IPS DF 6.9 (cell line): ENCODE measurements at regions not wholly inside any gene's neighbourhood (a gene's known extent, or its start where the extent isn't known, plus 50 kb on each side); places are given as distances from the start of the nearest gene placed in this dataset.

Experiments used
- DNase-seq: peaks from one replicate; pipeline ENCODE4 v3.0.0-alpha.2; 2013; ENCODE audit warnings: low read depth, low spot score
- H3K27ac ChIP-seq: one replicate; pipeline ENCODE4 v1.5.1; 2013; ENCODE audit warnings: low read length, control low read depth
- H3K27me3 ChIP-seq: 2 replicates; pipeline ENCODE4 v1.6.1; 2013; ENCODE audit warnings: mild to moderate bottlenecking, low read length; ENCODE audit not compliant: control insufficient read depth, insufficient read depth
- H3K36me3 ChIP-seq: 2 replicates; pipeline ENCODE4 v1.6.1; 2013; ENCODE audit warnings: low read length; ENCODE audit not compliant: control insufficient read depth, insufficient read depth
- H3K4me1 ChIP-seq: 2 replicates; pipeline ENCODE4 v1.6.1; 2013; ENCODE audit warnings: low read length; ENCODE audit not compliant: control insufficient read depth, insufficient read depth
- H3K4me3 ChIP-seq: 2 replicates; pipeline ENCODE4 v1.5.1; 2013; ENCODE audit warnings: mild to moderate bottlenecking, low read length
- H3K9me3 ChIP-seq: 2 replicates; pipeline ENCODE4 v1.6.1; 2013; ENCODE audit warnings: low read length, inconsistent platforms; ENCODE audit not compliant: control insufficient read depth, insufficient read depth
- WGBS: extraction: QIAGEN DNeasy Blood & Tissue Kit; methylation state at CpG from one replicate; pipeline ENCODE4 v1.1.7; 2013; ENCODE audit warnings: mixed read lengths, missing lambda C conversion rate; ENCODE audit not compliant: insufficient read length, insufficient coverage; 5-methylcytosine and 5-hydroxymethylcytosine counted together

- no CpG with 5 or more reads among the region's 1 CpG for WGBS
- H3K27ac ChIP-seq, result no peak overlapping the region
- H3K4me1 ChIP-seq, result no peaks in the 10 kb centered on the region
- H3K27me3 ChIP-seq, result no peaks in the 10 kb centered on the region
- no peak for DNase-seq
- H3K4me3 ChIP-seq, result no peak overlapping the region
- no peaks in the 10 kb centered on the region for H3K36me3 ChIP-seq
- H3K9me3 ChIP-seq, result no peaks in the 10 kb centered on the region
Measured at GRCh38 chr18:28875059-28875458, 698.1 kb upstream of the CDH2 start.

- H3K4me1 ChIP-seq, result no peaks in the 10 kb centered on the region
- no peak overlapping the region for H3K27ac ChIP-seq
- WGBS, result no CpG with 5 or more reads among the region's 2 CpGs
- H3K27me3 ChIP-seq, result no peaks in the 10 kb centered on the region
- H3K36me3 ChIP-seq, result no peaks in the 10 kb centered on the region
- no peak for DNase-seq
- H3K4me3 ChIP-seq, result no peak overlapping the region
- no peaks in the 10 kb centered on the region for H3K9me3 ChIP-seq
Measured at GRCh38 chr18:28863396-28863795, 686.5 kb upstream of the CDH2 start.

GRCh38 chr18:28858248-28858647 lies 681.3 kb upstream of the CDH2 start:
- no CpG with 5 or more reads among the region's 1 CpG for WGBS
- H3K9me3 ChIP-seq, result no peaks in the 10 kb centered on the region
- H3K27ac ChIP-seq, result no peak overlapping the region
- H3K4me3 ChIP-seq, result no peak overlapping the region
- no peaks in the 10 kb centered on the region for H3K4me1 ChIP-seq
- no peaks in the 10 kb centered on the region for H3K36me3 ChIP-seq
- DNase-seq, result no peak
- H3K27me3 ChIP-seq, result no peaks in the 10 kb centered on the region

- Histone ChIP-seq H3K4me1 (no peaks in the 10 kb centered on the region), H3K27ac (no peak overlapping the region), H3K4me3 (no peak overlapping the region), H3K9me3 (no peaks in the 10 kb centered on the region), H3K36me3 (no peaks in the 10 kb centered on the region), H3K27me3 (no peaks in the 10 kb centered on the region)
- whole genome bisulfite sequencing, result no CpG with 5 or more reads among the region's 2 CpGs
- no peak for DNase-seq
Measured at GRCh38 chr18:28855989-28856388, 679.1 kb upstream of the CDH2 start.

- WGBS, result no CpG with 5 or more reads among the region's 1 CpG
- Histone ChIP-seq H3K4me1 (no peaks in the 10 kb centered on the region), H3K4me3 (no peak overlapping the region), H3K9me3 (no peaks in the 10 kb centered on the region), H3K27me3 (no peaks in the 10 kb centered on the region), H3K27ac (no peak overlapping the region), H3K36me3 (no peaks in the 10 kb centered on the region)
- DNase-seq, result no peak
Measured at GRCh38 chr18:28855524-28855923, 678.6 kb upstream of the CDH2 start.

- no CpG with 5 or more reads among the region's 1 CpG for WGBS
- no peak overlapping the region for H3K27ac ChIP-seq
- no peak overlapping the region for H3K4me3 ChIP-seq
- no peaks in the 10 kb centered on the region for H3K36me3 ChIP-seq
- no peaks in the 10 kb centered on the region for H3K4me1 ChIP-seq
- DNase-seq, result no peak
- H3K27me3 ChIP-seq, result no peaks in the 10 kb centered on the region
- H3K9me3 ChIP-seq, result no peaks in the 10 kb centered on the region
Measured at GRCh38 chr18:28854964-28855363, 678.0 kb upstream of the CDH2 start.

- H3K27me3 ChIP-seq, result no peaks in the 10 kb centered on the region
- DNase-seq, result no peak
- no CpG with 5 or more reads among the region's 3 CpGs for WGBS
- no peak overlapping the region for H3K27ac ChIP-seq
- H3K36me3 ChIP-seq, result no peaks in the 10 kb centered on the region
- H3K9me3 ChIP-seq, result no peaks in the 10 kb centered on the region
- no peak overlapping the region for H3K4me3 ChIP-seq
- H3K4me1 ChIP-seq, result no peaks in the 10 kb centered on the region
Measured at GRCh38 chr18:28846958-28847357, 670.0 kb upstream of the CDH2 start.

GRCh38 chr18:28837100-28837499 lies 660.2 kb upstream of the CDH2 start:
- no peak overlapping the region for H3K4me3 ChIP-seq
- no CpG with 5 or more reads among the region's 2 CpGs for WGBS
- H3K9me3 ChIP-seq, result no peaks in the 10 kb centered on the region
- H3K27ac ChIP-seq, result no peak overlapping the region
- no peak for DNase-seq
- no peaks in the 10 kb centered on the region for H3K27me3 ChIP-seq
- H3K4me1 ChIP-seq, result peaks cover 2% of the 10 kb centered on the region; the same call in 1 of the 2 replicates
- H3K36me3 ChIP-seq, result no peaks in the 10 kb centered on the region

GRCh38 chr18:28834889-28835288 lies 658.0 kb upstream of the CDH2 start:
- Histone ChIP-seq H3K27me3 (no peaks in the 10 kb centered on the region), H3K27ac (no peak overlapping the region), H3K36me3 (no peaks in the 10 kb centered on the region), H3K4me1 (peaks cover 3% of the 10 kb centered on the region; the same call in 1 of the 2 replicates), H3K9me3 (no peaks in the 10 kb centered on the region), H3K4me3 (no peak overlapping the region)
- DNase-seq, result no peak
- WGBS, result no CpG with 5 or more reads among the region's 4 CpGs

GRCh38 chr18:28831908-28832307 lies 655.0 kb upstream of the CDH2 start:
- no peaks in the 10 kb centered on the region for H3K9me3 ChIP-seq
- no peak overlapping the region for H3K27ac ChIP-seq
- no peaks in the 10 kb centered on the region for H3K27me3 ChIP-seq
- H3K4me3 ChIP-seq, result no peak overlapping the region
- H3K4me1 ChIP-seq, result peaks cover 5% of the 10 kb centered on the region; the same call in 1 of the 2 replicates
- DNase-seq, result no peak
- H3K36me3 ChIP-seq, result no peaks in the 10 kb centered on the region

GRCh38 chr18:28831476-28831875 lies 654.5 kb upstream of the CDH2 start:
- no peak for DNase-seq

More at GRCh38 chr18:28831476-28831875, 654.5 kb upstream of the CDH2 start:
- peaks cover 5% of the 10 kb centered on the region; the same call in 1 of the 2 replicates for H3K4me1 ChIP-seq
- no peak overlapping the region for H3K4me3 ChIP-seq
- H3K9me3 ChIP-seq, result no peaks in the 10 kb centered on the region
- H3K27me3 ChIP-seq, result no peaks in the 10 kb centered on the region
- no peak overlapping the region for H3K27ac ChIP-seq
- no peaks in the 10 kb centered on the region for H3K36me3 ChIP-seq
